ENCODE measurements at regions not wholly inside any gene's neighbourhood (a gene's known extent, or its start where the extent isn't known, plus 50 kb on each side); places are given as distances from the start of the nearest gene placed in this dataset.

- DNase-seq (ENCODE audit: low spot score) = no peak
- no peak for TF ChIP-seq CTCF (IDR thresholded peaks at IDR 0.05)
- ATAC-seq (ENCODE audit: insufficient number of reproducible peaks, low FRiP score, low read depth) = no peak
Observed at GRCh38 chr1:4298361-4299083, 355.9 kb upstream of the AJAP1 start.

GRCh38 chr1:4301007-4301406 is 353.4 kb upstream of the AJAP1 start:
- no peak overlapping the region for H3K4me3 ChIP-seq
- no peaks in the 10 kb centered on the region for H3K36me3 ChIP-seq
- no peak for TF ChIP-seq CTCF (IDR thresholded peaks at IDR 0.05)
- ATAC-seq (ENCODE audit: insufficient number of reproducible peaks, low FRiP score, low read depth) (no peak), DNase-seq (ENCODE audit: low spot score) (no peak)
- no peak overlapping the region for H3K27ac ChIP-seq
- no peaks in the 10 kb centered on the region for H3K9me3 ChIP-seq
- no peaks in the 10 kb centered on the region for H3K4me1 ChIP-seq (ENCODE audit: control insufficient read depth in 1 of 2, low read depth in 2 of 2)
- H3K27me3 ChIP-seq (replicated peaks; ENCODE audit: insufficient read depth) = no peaks in the 10 kb centered on the region

More at GRCh38 chr1:4298361-4299083, 355.9 kb upstream of the AJAP1 start:
- H3K36me3 ChIP-seq = no peaks in the 10 kb centered on the region
- H3K4me1 ChIP-seq (ENCODE audit: control insufficient read depth in 1 of 2, low read depth in 2 of 2) = no peaks in the 10 kb centered on the region
- no peaks in the 10 kb centered on the region for H3K27me3 ChIP-seq (replicated peaks; ENCODE audit: insufficient read depth)
- no peak overlapping the region for H3K27ac ChIP-seq
- no peak overlapping the region for H3K4me3 ChIP-seq
- H3K9me3 ChIP-seq = no peaks in the 10 kb centered on the region

GRCh38 chr1:4303303-4303702 is 351.1 kb upstream of the AJAP1 start:
- ATAC-seq (ENCODE audit: insufficient number of reproducible peaks, low FRiP score, low read depth) (no peak), DNase-seq (ENCODE audit: low spot score) (no peak)
- Histone ChIP-seq H3K27me3 (replicated peaks; ENCODE audit: insufficient read depth) (no peaks in the 10 kb centered on the region), H3K4me1 (ENCODE audit: control insufficient read depth in 1 of 2, low read depth in 2 of 2) (no peaks in the 10 kb centered on the region), H3K4me3 (no peak overlapping the region), H3K9me3 (no peaks in the 10 kb centered on the region), H3K36me3 (no peaks in the 10 kb centered on the region), H3K27ac (no peak overlapping the region)
- TF ChIP-seq CTCF (IDR thresholded peaks at IDR 0.05) = no peak

- Histone ChIP-seq H3K9me3 (no peaks in the 10 kb centered on the region), H3K27ac (no peak overlapping the region), H3K4me3 (no peak overlapping the region), H3K36me3 (no peaks in the 10 kb centered on the region), H3K4me1 (ENCODE audit: control insufficient read depth in 1 of 2, low read depth in 2 of 2) (no peaks in the 10 kb centered on the region), H3K27me3 (replicated peaks; ENCODE audit: insufficient read depth) (no peaks in the 10 kb centered on the region)
- DNase-seq (ENCODE audit: low spot score) (no peak), ATAC-seq (ENCODE audit: insufficient number of reproducible peaks, low FRiP score, low read depth) (no peak)
- no peak for TF ChIP-seq CTCF (IDR thresholded peaks at IDR 0.05)
Observed at GRCh38 chr1:4305526-4306301, 348.7 kb upstream of the AJAP1 start.

GRCh38 chr1:4306559-4307467 is 347.6 kb upstream of the AJAP1 start:
- ATAC-seq (ENCODE audit: insufficient number of reproducible peaks, low FRiP score, low read depth) (no peak), DNase-seq (ENCODE audit: low spot score) (no peak)
- H3K4me1 ChIP-seq (ENCODE audit: control insufficient read depth in 1 of 2, low read depth in 2 of 2) = no peaks in the 10 kb centered on the region
- no peak for TF ChIP-seq CTCF (IDR thresholded peaks at IDR 0.05)
- no peaks in the 10 kb centered on the region for H3K36me3 ChIP-seq
- no peak overlapping the region for H3K27ac ChIP-seq
- H3K4me3 ChIP-seq = no peak overlapping the region
- H3K27me3 ChIP-seq (replicated peaks; ENCODE audit: insufficient read depth) = no peaks in the 10 kb centered on the region
- no peaks in the 10 kb centered on the region for H3K9me3 ChIP-seq
